HL-60 (cell line): ENCODE measurements at regions not wholly inside any gene's neighbourhood (a gene's known extent, or its start where the extent isn't known, plus 50 kb on each side); places are given as distances from the start of the nearest gene placed in this dataset.

Experiments
- DNase-seq, 2 experiments: peaks; one replicate each; pipeline ENCODE4 v3.0.0-alpha.2; 2010 to 2020; ENCODE audit warnings: low read depth in 1 of 2, low spot score in 1 of 2
- H3K27ac ChIP-seq: fragments of 250-450 bp; sonication (Bioruptor Pico); replicated peaks from 2 replicates; pipeline ENCODE4 v1.5.1; 2020; ENCODE audit warnings: mild to moderate bottlenecking, moderate library complexity
- H3K27me3 ChIP-seq: fragments of 250-450 bp; sonication (Bioruptor Pico); 2 replicates; pipeline ENCODE4 v1.5.1; 2021; ENCODE audit warnings: mild to moderate bottlenecking, moderate library complexity; ENCODE audit not compliant: insufficient read depth, poor library complexity, severe bottlenecking
- H3K4me3 ChIP-seq: replicated peaks from 2 replicates; pipeline ENCODE4 v1.5.1; 2011; ENCODE audit warnings: mild to moderate bottlenecking, control low read depth, low read length; ENCODE audit not compliant: insufficient read depth
- GABPA ChIP-seq: IDR thresholded peaks from 2 replicates; pipeline ENCODE4 v1.6.1; 2012; ENCODE audit warnings: low read depth
- POLR2AphosphoS5 ChIP-seq: IDR thresholded peaks from 2 replicates; pipeline ENCODE4 v1.6.1; 2012; ENCODE audit warnings: low read depth
- SPI1 ChIP-seq: IDR thresholded peaks from 2 replicates; pipeline ENCODE4 v1.6.1; 2012; ENCODE audit warnings: low read depth, mild to moderate bottlenecking, borderline replicate concordance
- TF ChIP-seq, protein P1 (sequence below): IDR thresholded peaks from 2 replicates; pipeline ENCODE4 v1.6.1; 2012; ENCODE audit warnings: low read depth; ENCODE audit not compliant: insufficient replicate concordance
- TF ChIP-seq, protein P2 (sequence below): IDR thresholded peaks from one replicate; pipeline ENCODE4 v1.5.1; 2011; ENCODE audit warnings: low read length, control low read depth, inconsistent platforms; ENCODE audit not compliant: insufficient read depth

DNA sequence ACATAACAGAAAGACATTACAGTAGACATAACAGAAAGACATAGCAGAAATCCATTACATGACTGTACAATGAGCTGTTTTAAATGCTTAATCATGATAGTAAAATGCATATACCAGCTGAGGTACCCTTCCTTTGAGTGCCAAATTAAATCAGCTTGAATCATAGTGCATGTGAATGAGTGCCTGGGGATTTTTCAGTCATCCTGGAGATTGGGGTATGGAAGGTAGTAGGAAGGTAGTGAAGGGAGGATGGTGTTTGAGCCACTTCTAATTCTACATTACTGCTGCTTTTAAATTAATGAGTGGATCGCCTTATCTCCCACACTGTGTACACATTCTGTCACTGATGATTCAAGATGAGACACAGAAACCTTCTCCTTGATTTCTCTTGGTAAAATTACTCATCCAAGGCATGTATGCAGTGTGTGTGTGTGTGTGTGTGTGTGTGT is 534.2 kb downstream of the LRFN5 start:
- Histone ChIP-seq H3K27ac (no peak overlapping the region), H3K27me3 (no peaks in the 10 kb centered on the region), H3K4me3 (no peak overlapping the region)
- TF ChIP-seq, protein P1, sequence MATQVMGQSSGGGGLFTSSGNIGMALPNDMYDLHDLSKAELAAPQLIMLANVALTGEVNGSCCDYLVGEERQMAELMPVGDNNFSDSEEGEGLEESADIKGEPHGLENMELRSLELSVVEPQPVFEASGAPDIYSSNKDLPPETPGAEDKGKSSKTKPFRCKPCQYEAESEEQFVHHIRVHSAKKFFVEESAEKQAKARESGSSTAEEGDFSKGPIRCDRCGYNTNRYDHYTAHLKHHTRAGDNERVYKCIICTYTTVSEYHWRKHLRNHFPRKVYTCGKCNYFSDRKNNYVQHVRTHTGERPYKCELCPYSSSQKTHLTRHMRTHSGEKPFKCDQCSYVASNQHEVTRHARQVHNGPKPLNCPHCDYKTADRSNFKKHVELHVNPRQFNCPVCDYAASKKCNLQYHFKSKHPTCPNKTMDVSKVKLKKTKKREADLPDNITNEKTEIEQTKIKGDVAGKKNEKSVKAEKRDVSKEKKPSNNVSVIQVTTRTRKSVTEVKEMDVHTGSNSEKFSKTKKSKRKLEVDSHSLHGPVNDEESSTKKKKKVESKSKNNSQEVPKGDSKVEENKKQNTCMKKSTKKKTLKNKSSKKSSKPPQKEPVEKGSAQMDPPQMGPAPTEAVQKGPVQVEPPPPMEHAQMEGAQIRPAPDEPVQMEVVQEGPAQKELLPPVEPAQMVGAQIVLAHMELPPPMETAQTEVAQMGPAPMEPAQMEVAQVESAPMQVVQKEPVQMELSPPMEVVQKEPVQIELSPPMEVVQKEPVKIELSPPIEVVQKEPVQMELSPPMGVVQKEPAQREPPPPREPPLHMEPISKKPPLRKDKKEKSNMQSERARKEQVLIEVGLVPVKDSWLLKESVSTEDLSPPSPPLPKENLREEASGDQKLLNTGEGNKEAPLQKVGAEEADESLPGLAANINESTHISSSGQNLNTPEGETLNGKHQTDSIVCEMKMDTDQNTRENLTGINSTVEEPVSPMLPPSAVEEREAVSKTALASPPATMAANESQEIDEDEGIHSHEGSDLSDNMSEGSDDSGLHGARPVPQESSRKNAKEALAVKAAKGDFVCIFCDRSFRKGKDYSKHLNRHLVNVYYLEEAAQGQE: no peak
- TF ChIP-seq GABPA: no peak
- TF ChIP-seq POLR2AphosphoS5: no peak
- TF ChIP-seq, protein P2, sequence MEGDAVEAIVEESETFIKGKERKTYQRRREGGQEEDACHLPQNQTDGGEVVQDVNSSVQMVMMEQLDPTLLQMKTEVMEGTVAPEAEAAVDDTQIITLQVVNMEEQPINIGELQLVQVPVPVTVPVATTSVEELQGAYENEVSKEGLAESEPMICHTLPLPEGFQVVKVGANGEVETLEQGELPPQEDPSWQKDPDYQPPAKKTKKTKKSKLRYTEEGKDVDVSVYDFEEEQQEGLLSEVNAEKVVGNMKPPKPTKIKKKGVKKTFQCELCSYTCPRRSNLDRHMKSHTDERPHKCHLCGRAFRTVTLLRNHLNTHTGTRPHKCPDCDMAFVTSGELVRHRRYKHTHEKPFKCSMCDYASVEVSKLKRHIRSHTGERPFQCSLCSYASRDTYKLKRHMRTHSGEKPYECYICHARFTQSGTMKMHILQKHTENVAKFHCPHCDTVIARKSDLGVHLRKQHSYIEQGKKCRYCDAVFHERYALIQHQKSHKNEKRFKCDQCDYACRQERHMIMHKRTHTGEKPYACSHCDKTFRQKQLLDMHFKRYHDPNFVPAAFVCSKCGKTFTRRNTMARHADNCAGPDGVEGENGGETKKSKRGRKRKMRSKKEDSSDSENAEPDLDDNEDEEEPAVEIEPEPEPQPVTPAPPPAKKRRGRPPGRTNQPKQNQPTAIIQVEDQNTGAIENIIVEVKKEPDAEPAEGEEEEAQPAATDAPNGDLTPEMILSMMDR: no peak
- no peak for TF ChIP-seq SPI1
- no peak for DNase-seq

DNA sequence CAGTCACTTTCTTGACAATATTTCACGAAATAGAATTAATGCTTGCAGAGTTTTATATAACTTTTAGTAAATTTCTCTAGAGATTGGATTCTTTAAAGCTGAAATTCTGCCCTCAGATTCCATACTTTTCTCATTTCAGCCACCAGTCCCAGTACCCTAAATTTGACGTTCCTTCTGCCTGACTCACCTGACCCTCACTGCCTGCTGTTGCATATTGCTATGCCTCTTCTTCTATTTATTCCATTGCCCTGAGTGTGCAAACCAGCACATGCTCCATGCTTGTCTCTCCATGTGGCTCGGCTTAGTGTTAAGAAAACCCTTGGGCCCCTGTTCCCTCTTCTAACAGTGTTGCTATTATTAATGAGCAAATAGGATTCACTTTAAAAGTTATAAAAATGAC is 533.3 kb downstream of the LRFN5 start:
- no peak overlapping the region for H3K4me3 ChIP-seq
- H3K27ac ChIP-seq: no peak overlapping the region
- no peak for TF ChIP-seq SPI1
- TF ChIP-seq, protein P1: no peak
- no peak for DNase-seq
- H3K27me3 ChIP-seq: no peaks in the 10 kb centered on the region

DNA sequence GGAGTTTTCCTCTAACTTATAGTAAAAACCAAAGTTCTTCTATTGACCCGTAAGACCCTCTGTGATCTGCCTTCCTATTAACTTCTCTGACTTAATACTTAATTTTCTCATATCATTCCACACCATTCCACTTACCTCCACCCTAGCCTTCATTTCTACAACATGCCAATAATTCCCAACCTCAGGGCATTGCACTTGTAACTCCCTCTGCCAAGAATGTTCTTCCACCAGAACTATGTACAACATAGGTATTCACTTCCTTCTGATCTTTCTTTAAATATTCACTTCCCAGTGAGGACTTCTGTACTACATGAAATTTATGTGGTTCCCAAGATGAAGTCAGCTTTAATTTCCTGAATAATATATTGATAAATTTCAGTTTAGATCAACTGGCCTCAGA is 531.7 kb downstream of the LRFN5 start:
- DNase-seq: no peak
- Histone ChIP-seq H3K27me3 (no peaks in the 10 kb centered on the region), H3K27ac (no peak overlapping the region), H3K4me3 (no peak overlapping the region)
- no peak for TF ChIP-seq SPI1
- no peak for TF ChIP-seq GABPA
- TF ChIP-seq, protein P1: no peak
- TF ChIP-seq, protein P2: no peak
- no peak for TF ChIP-seq POLR2AphosphoS5

DNA sequence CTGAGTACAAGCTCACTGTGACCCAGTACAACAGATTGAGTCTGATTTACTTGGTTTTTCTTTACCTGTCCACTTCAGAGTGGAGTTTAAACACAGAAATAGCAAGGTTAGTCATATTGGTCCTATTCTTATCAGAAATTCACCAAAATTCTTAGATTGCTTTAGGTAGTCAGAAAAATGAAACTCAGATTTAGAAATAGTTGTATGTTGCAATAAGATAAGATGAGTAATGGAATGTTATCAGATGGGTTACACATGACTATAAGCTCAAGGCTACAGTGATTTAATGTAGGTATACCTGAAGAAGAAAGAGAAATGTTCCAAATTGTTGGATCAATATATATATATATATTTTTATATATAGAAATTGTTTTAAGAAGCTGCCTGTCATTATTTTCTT is 524.1 kb downstream of the LRFN5 start:
- DNase-seq: no peak
- H3K27me3 ChIP-seq: no peaks in the 10 kb centered on the region
- H3K27ac ChIP-seq: no peak overlapping the region
- TF ChIP-seq, protein P1: no peak
- no peak overlapping the region for H3K4me3 ChIP-seq
